ENCODE measurements at regions not wholly inside any gene's neighbourhood (a gene's known extent, or its start where the extent isn't known, plus 50 kb on each side); places are given as distances from the start of the nearest gene placed in this dataset.

DNA sequence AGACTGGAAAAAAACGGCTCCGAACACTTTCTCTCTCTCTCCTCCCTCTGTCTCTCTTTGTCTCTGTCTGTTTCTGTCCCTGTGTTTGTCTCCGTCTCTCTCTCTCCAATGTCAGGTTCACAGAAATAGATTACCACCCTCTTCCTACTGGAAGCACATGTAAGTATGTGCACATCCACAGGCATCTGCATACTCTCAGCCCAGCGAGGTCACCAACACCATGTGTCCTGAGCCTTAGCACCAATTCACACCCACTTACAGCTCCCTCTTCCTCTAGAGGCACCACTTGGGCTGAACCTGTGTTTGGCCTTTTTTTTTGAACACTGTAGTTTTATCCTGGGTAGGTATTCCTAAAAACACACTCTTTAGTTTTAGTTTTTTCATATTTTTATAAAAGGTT lies 130.5 kb downstream of the ETS2 start:
- intact Hi-C loops (cut with micrococcal nuclease; ENCODE audit: unreplicated experiment) = no loop called here

DNA sequence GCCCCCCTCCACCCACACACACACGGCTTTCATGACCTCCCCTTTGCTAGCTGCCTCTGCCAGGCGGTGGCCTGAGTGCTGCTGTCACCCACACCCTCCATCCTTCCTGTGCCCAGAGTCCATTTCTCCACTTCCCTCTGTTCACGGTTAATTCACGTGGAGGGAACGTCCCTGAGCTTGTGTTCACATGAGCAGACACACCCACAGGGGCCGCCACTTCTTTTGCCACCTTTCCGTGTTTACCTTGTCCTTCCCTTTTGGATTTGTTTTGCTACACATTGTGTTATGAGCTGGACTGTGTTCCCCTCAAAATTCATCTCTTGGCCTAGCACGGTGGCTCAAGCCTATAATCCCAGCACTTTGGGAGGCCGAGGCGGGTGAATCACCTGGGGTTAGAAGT lies 128.0 kb downstream of the ETS2 start:
- no peak for DNase-seq (ENCODE audit: low read depth, low spot score)
- Histone ChIP-seq H3K9me3 (ENCODE audit: control insufficient read depth, insufficient read depth, low read depth, low read length) (no peaks in the 10 kb centered on the region), H3K4me3 (ENCODE audit: low read depth in 2 of 2, low read length in 2 of 2) (no peak overlapping the region), H3K27ac (ENCODE audit: low read length) (no peak overlapping the region), H3K36me3 (ENCODE audit: control insufficient read depth, insufficient read depth, low read length) (no peaks in the 10 kb centered on the region), H3K4me1 (ENCODE audit: control insufficient read depth, insufficient read depth, low read length) (no peaks in the 10 kb centered on the region), H3K27me3 (ENCODE audit: control insufficient read depth, insufficient read depth, low read length) (no peaks in the 10 kb centered on the region)
- no peak for TF ChIP-seq POLR2AphosphoS5 (IDR thresholded peaks at IDR 0.05; ENCODE audit: low read depth, low read length)
- TF ChIP-seq, protein P1, sequence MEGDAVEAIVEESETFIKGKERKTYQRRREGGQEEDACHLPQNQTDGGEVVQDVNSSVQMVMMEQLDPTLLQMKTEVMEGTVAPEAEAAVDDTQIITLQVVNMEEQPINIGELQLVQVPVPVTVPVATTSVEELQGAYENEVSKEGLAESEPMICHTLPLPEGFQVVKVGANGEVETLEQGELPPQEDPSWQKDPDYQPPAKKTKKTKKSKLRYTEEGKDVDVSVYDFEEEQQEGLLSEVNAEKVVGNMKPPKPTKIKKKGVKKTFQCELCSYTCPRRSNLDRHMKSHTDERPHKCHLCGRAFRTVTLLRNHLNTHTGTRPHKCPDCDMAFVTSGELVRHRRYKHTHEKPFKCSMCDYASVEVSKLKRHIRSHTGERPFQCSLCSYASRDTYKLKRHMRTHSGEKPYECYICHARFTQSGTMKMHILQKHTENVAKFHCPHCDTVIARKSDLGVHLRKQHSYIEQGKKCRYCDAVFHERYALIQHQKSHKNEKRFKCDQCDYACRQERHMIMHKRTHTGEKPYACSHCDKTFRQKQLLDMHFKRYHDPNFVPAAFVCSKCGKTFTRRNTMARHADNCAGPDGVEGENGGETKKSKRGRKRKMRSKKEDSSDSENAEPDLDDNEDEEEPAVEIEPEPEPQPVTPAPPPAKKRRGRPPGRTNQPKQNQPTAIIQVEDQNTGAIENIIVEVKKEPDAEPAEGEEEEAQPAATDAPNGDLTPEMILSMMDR (IDR thresholded peaks at IDR 0.05) = no peak
- TF ChIP-seq SIN3A (IDR thresholded peaks at IDR 0.05; ENCODE audit: borderline replicate concordance, insufficient read depth, low read depth, low read length) = no peak
- TF ChIP-seq, protein P2, sequence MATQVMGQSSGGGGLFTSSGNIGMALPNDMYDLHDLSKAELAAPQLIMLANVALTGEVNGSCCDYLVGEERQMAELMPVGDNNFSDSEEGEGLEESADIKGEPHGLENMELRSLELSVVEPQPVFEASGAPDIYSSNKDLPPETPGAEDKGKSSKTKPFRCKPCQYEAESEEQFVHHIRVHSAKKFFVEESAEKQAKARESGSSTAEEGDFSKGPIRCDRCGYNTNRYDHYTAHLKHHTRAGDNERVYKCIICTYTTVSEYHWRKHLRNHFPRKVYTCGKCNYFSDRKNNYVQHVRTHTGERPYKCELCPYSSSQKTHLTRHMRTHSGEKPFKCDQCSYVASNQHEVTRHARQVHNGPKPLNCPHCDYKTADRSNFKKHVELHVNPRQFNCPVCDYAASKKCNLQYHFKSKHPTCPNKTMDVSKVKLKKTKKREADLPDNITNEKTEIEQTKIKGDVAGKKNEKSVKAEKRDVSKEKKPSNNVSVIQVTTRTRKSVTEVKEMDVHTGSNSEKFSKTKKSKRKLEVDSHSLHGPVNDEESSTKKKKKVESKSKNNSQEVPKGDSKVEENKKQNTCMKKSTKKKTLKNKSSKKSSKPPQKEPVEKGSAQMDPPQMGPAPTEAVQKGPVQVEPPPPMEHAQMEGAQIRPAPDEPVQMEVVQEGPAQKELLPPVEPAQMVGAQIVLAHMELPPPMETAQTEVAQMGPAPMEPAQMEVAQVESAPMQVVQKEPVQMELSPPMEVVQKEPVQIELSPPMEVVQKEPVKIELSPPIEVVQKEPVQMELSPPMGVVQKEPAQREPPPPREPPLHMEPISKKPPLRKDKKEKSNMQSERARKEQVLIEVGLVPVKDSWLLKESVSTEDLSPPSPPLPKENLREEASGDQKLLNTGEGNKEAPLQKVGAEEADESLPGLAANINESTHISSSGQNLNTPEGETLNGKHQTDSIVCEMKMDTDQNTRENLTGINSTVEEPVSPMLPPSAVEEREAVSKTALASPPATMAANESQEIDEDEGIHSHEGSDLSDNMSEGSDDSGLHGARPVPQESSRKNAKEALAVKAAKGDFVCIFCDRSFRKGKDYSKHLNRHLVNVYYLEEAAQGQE (IDR thresholded peaks at IDR 0.05; ENCODE audit: insufficient read depth in 1 of 2, low read depth in 2 of 2, low read length in 1 of 2) = no peak
- TF ChIP-seq TCF7L2 (IDR thresholded peaks at IDR 0.05; ENCODE audit: low read depth, low read length) = no peak
- in situ Hi-C loops (cut with HindIII; ENCODE audit: low pct_unique_long_range_greater_than_20kb, low sequenced_read_pairs) = no loop called here
- POLR2A ChIA-PET = no interaction called here
- no peak for ATAC-seq
- BruUV-seq (replicated peaks) = no TSS peak
- intact Hi-C loops (cut with micrococcal nuclease; ENCODE audit: unreplicated experiment) = no loop called here
- CTCF ChIA-PET = no interaction called here

More for the DNA sequence above, 130.5 kb downstream of the ETS2 start:
- no peaks in the 10 kb centered on the region for H3K4me1 ChIP-seq (ENCODE audit: control insufficient read depth, insufficient read depth, low read length)
- no peak overlapping the region for H3K4me3 ChIP-seq (ENCODE audit: low read depth in 2 of 2, low read length in 2 of 2)
- CTCF ChIA-PET = no interaction called here
- in situ Hi-C loops (cut with HindIII; ENCODE audit: low pct_unique_long_range_greater_than_20kb, low sequenced_read_pairs) = no loop called here
- no peak for TF ChIP-seq SIN3A (IDR thresholded peaks at IDR 0.05; ENCODE audit: borderline replicate concordance, insufficient read depth, low read depth, low read length)
- TF ChIP-seq, protein P2 (IDR thresholded peaks at IDR 0.05; ENCODE audit: insufficient read depth in 1 of 2, low read depth in 2 of 2, low read length in 1 of 2) = no peak
- TF ChIP-seq TCF7L2 (IDR thresholded peaks at IDR 0.05; ENCODE audit: low read depth, low read length) = no peak
- no peak for TF ChIP-seq POLR2AphosphoS5 (IDR thresholded peaks at IDR 0.05; ENCODE audit: low read depth, low read length)
- TF ChIP-seq, protein P1 (IDR thresholded peaks at IDR 0.05) = no peak
- no peaks in the 10 kb centered on the region for H3K9me3 ChIP-seq (ENCODE audit: control insufficient read depth, insufficient read depth, low read depth, low read length)
- DNase-seq (ENCODE audit: low read depth, low spot score) (no peak), ATAC-seq (no peak)
- POLR2A ChIA-PET = no interaction called here
- no peaks in the 10 kb centered on the region for H3K36me3 ChIP-seq (ENCODE audit: control insufficient read depth, insufficient read depth, low read length)
- H3K27me3 ChIP-seq (ENCODE audit: control insufficient read depth, insufficient read depth, low read length) = no peaks in the 10 kb centered on the region
- BruUV-seq (replicated peaks) = no TSS peak
- no peak overlapping the region for H3K27ac ChIP-seq (ENCODE audit: low read length)
